ENCODE measurements at regions not wholly inside any gene's neighbourhood (a gene's known extent, or its start where the extent isn't known, plus 50 kb on each side); places are given as distances from the start of the nearest gene placed in this dataset.

GRCh38 chr7:46493196-46493595, 572.1 kb upstream of the IGFBP3 start:
- no peaks in the 10 kb centered on the region for H3K36me3 ChIP-seq (ENCODE audit: insufficient read depth, low read length)
- Mint-ChIP-seq H3K4me1 (no peaks in the 10 kb centered on the region), H3K9me3 (peaks cover 2 to 27% (median 14%) of the 10 kb centered on the region in 8 donors), H3K27ac (no peak overlapping the region), H3K27me3 (peaks cover 0 to 3% of the 10 kb centered on the region in 2 donors), H3K36me3 (no peaks in the 10 kb centered on the region), H3K4me3 (no peak overlapping the region)
- ChIA-PET POLR2A (ENCODE audit: partially characterized antibody) (no interaction called here), CTCF (ENCODE audit: partially characterized antibody) (no interaction called here)
- intact Hi-C loops (cut with micrococcal nuclease), result no loop called here
- no peak for DNase-seq
- no peak overlapping the region for H3K27ac ChIP-seq (ENCODE audit: low read depth, low read length)
- H3K4me3 ChIP-seq (ENCODE audit: low read length in 2 of 2), result no peak overlapping the region
- H3K9me3 ChIP-seq (ENCODE audit: control insufficient read depth in 1 of 2, low read length in 2 of 2), result no peaks in the 10 kb centered on the region
- H3K4me1 ChIP-seq (ENCODE audit: insufficient read depth, low read length), result no peaks in the 10 kb centered on the region
- no peaks in the 10 kb centered on the region for H3K27me3 ChIP-seq (ENCODE audit: insufficient read depth, low read length)

DNA sequence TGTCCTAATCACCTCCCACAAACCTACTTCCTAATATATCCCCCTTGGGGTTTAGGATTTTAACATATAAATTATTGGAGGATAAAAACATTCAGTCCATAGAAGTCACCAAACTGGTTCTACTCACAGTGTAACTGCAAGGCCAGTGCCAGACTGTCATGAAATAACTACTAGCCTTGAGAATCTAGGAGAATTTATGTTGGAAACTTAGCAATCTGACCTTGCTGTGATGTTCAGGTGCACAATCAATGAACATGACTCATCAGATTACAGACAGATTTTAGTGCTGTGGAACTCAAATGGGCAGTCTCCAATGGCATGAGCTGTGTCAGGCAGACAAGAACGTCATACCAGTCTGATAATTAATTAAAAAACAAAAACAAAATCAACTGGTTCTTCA, 571.4 kb upstream of the IGFBP3 start:
- no peak for DNase-seq
- intact Hi-C loops (cut with micrococcal nuclease), result no loop called here
- Histone ChIP-seq H3K9me3 (ENCODE audit: control insufficient read depth in 1 of 2, low read length in 2 of 2) (no peaks in the 10 kb centered on the region), H3K36me3 (ENCODE audit: insufficient read depth, low read length) (no peaks in the 10 kb centered on the region), H3K4me3 (ENCODE audit: low read length in 2 of 2) (no peak overlapping the region), H3K4me1 (ENCODE audit: insufficient read depth, low read length) (no peaks in the 10 kb centered on the region), H3K27me3 (ENCODE audit: insufficient read depth, low read length) (no peaks in the 10 kb centered on the region), H3K27ac (ENCODE audit: low read depth, low read length) (no peak overlapping the region)
- CTCF ChIA-PET (ENCODE audit: partially characterized antibody), result no interaction called here
- Mint-ChIP-seq H3K27me3 (peaks cover 0 to 3% of the 10 kb centered on the region in 2 donors), H3K36me3 (no peaks in the 10 kb centered on the region), H3K9me3 (peaks cover 2 to 25% (median 13%) of the 10 kb centered on the region in 8 donors), H3K4me1 (no peaks in the 10 kb centered on the region), H3K4me3 (no peak overlapping the region), H3K27ac (no peak overlapping the region)
- POLR2A ChIA-PET (ENCODE audit: partially characterized antibody), result no interaction called here

DNA sequence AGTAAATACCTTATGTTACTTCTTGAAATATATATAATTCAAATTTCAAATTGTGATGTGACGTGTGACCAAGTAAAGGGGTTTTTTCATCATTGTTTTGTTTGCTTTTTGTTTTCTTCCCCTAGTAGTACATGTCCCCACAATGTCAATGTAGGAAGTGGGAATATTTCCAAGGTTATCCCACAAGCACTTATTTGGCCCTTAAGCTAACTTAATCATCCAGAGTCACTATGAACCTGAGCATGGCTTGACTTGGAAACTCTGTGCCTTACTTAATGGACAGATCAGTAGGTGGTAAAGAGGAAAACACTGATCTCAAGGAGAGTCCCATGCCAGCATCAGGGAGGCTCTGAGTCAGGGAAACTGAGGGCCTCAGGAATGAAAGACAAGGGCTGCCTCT, 569.3 kb upstream of the IGFBP3 start:
- no peaks in the 10 kb centered on the region for H3K9me3 ChIP-seq (ENCODE audit: control insufficient read depth in 1 of 2, low read length in 2 of 2)
- no peak for DNase-seq
- Mint-ChIP-seq H3K4me3 (no peak overlapping the region), H3K4me1 (no peaks in the 10 kb centered on the region), H3K9me3 (peaks cover 0 to 23% (median 7%) of the 10 kb centered on the region in 8 donors), H3K27me3 (peaks cover 0 to 3% of the 10 kb centered on the region in 2 donors), H3K36me3 (no peaks in the 10 kb centered on the region), H3K27ac (no peak overlapping the region)
- no peak overlapping the region for H3K27ac ChIP-seq (ENCODE audit: low read depth, low read length)
- ChIA-PET POLR2A (ENCODE audit: partially characterized antibody) (no interaction called here), CTCF (ENCODE audit: partially characterized antibody) (no interaction called here)
- no peaks in the 10 kb centered on the region for H3K4me1 ChIP-seq (ENCODE audit: insufficient read depth, low read length)
- no peaks in the 10 kb centered on the region for H3K36me3 ChIP-seq (ENCODE audit: insufficient read depth, low read length)
- no peaks in the 10 kb centered on the region for H3K27me3 ChIP-seq (ENCODE audit: insufficient read depth, low read length)
- intact Hi-C loops (cut with micrococcal nuclease), result no loop called here
- H3K4me3 ChIP-seq (ENCODE audit: low read length in 2 of 2), result no peak overlapping the region

DNA sequence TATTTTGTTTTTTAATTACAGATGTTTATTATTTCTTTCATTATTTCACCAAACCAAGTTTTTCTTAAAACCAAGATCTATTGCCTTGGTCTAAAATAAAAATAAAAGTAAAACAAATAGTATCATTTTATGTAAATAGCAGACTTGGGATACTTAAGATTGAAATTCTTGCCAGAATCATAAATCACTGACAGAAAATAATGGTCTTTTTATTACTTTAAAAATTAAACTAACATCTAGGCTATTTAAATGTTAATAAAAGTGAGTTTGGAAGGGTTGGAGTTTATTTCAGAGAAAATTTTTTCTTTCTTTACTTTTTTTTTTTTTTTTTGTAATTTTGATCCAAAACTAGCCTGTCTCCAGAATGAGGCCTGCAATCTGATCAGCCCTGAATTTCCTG, 568.0 kb upstream of the IGFBP3 start:
- H3K4me3 Mint-ChIP-seq, result no peak overlapping the region
- H3K36me3 ChIP-seq (ENCODE audit: insufficient read depth, low read length), result no peaks in the 10 kb centered on the region
- POLR2A ChIA-PET (ENCODE audit: partially characterized antibody), result no interaction called here
- no peaks in the 10 kb centered on the region for H3K36me3 Mint-ChIP-seq
- intact Hi-C loops (cut with micrococcal nuclease), result no loop called here
- H3K4me3 ChIP-seq (ENCODE audit: low read length in 2 of 2), result no peak overlapping the region
- H3K4me1 ChIP-seq (ENCODE audit: insufficient read depth, low read length), result no peaks in the 10 kb centered on the region
- no peak for DNase-seq
- H3K27ac ChIP-seq (ENCODE audit: low read depth, low read length), result no peak overlapping the region
- peaks cover 0 to 14% (median 7%) of the 10 kb centered on the region in 8 donors for H3K9me3 Mint-ChIP-seq
- H3K9me3 ChIP-seq (ENCODE audit: control insufficient read depth in 1 of 2, low read length in 2 of 2), result no peaks in the 10 kb centered on the region
- H3K27me3 Mint-ChIP-seq, result peaks cover 0 to 3% of the 10 kb centered on the region in 2 donors
- no peaks in the 10 kb centered on the region for H3K4me1 Mint-ChIP-seq
- no peak overlapping the region for H3K27ac Mint-ChIP-seq
- CTCF ChIA-PET (ENCODE audit: partially characterized antibody), result no interaction called here
- no peaks in the 10 kb centered on the region for H3K27me3 ChIP-seq (ENCODE audit: insufficient read depth, low read length)

- Histone ChIP-seq H3K4me1 (ENCODE audit: insufficient read depth, low read length) (no peaks in the 10 kb centered on the region), H3K27me3 (ENCODE audit: insufficient read depth, low read length) (no peaks in the 10 kb centered on the region), H3K4me3 (ENCODE audit: low read length in 2 of 2) (no peak overlapping the region), H3K36me3 (ENCODE audit: insufficient read depth, low read length) (no peaks in the 10 kb centered on the region), H3K9me3 (ENCODE audit: control insufficient read depth in 1 of 2, low read length in 2 of 2) (no peaks in the 10 kb centered on the region), H3K27ac (ENCODE audit: low read depth, low read length) (no peak overlapping the region)
- H3K4me3 Mint-ChIP-seq, result no peak overlapping the region
- H3K27ac Mint-ChIP-seq, result no peak overlapping the region
- intact Hi-C loops (cut with micrococcal nuclease), result no loop called here
- H3K4me1 Mint-ChIP-seq, result no peaks in the 10 kb centered on the region
- POLR2A ChIA-PET (ENCODE audit: partially characterized antibody), result no interaction called here
- DNase-seq, result no peak
- CTCF ChIA-PET (ENCODE audit: partially characterized antibody), result no interaction called here
- peaks cover 0 to 15% (median 8%) of the 10 kb centered on the region in 8 donors for H3K9me3 Mint-ChIP-seq
- H3K36me3 Mint-ChIP-seq, result no peaks in the 10 kb centered on the region
- peaks cover 0 to 3% of the 10 kb centered on the region in 2 donors for H3K27me3 Mint-ChIP-seq
Measured at GRCh38 chr7:46488607-46489006, 567.5 kb upstream of the IGFBP3 start.

DNA sequence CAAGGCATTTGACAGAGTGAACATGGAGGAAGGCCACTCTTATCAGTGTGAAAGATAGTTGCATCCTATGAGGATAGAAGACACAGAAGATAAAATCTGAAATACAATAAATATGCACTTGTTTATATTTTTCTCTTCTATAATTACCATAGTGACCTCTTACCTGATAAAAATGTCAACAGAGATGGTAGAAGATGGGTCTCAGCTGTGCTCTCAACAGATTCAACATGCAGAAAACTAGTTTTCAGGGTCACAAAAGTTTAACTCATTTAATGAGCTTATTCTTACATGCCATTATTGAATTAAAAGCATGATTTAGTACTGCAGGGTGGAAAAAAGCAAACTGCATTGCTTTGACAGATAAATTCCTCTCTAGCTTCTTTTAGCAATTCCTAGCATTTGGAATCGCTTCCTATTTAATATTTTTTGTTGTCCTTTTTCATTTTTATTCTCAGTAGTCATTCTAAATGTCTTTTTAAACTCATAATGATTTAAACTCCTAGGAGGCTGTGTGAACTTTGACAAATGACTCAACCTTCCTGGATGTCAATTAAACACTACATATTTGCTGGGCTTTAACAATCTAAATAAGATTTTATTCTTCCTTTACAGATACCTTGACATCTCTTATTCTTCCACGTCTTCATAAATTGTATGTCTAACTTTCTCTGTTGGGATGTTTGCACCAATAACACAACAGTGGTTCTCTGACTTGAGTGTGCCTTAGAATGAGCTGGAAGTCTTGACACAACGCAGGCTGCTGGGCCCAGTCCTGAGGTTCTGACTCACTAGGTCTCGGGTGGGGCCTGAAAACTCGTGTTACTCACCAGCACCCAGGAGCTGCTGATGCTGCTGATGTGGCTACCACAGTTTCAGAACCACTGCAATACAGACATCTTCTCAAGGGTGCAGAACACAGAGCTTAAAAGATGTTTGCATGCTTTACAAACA, 565.5 kb upstream of the IGFBP3 start:
- Histone ChIP-seq H3K9me3 (ENCODE audit: control insufficient read depth in 1 of 2, low read length in 2 of 2) (no peaks in the 10 kb centered on the region), H3K36me3 (ENCODE audit: insufficient read depth, low read length) (no peaks in the 10 kb centered on the region), H3K4me3 (ENCODE audit: low read length in 2 of 2) (no peak overlapping the region), H3K4me1 (ENCODE audit: insufficient read depth, low read length) (no peaks in the 10 kb centered on the region), H3K27ac (ENCODE audit: low read depth, low read length) (no peak overlapping the region), H3K27me3 (ENCODE audit: insufficient read depth, low read length) (no peaks in the 10 kb centered on the region)
- H3K27ac Mint-ChIP-seq, result no peak overlapping the region
- no peaks in the 10 kb centered on the region for H3K36me3 Mint-ChIP-seq
- no peak overlapping the region for H3K4me3 Mint-ChIP-seq
- POLR2A ChIA-PET (ENCODE audit: partially characterized antibody), result no interaction called here
- no peaks in the 10 kb centered on the region for H3K4me1 Mint-ChIP-seq
- H3K9me3 Mint-ChIP-seq, result peaks cover 0 to 11% (median 6%) of the 10 kb centered on the region in 8 donors
- intact Hi-C loops (cut with micrococcal nuclease), result no loop called here
- H3K27me3 Mint-ChIP-seq, result no peaks in the 10 kb centered on the region
- CTCF ChIA-PET (ENCODE audit: partially characterized antibody), result no interaction called here
- no peak for DNase-seq

- Mint-ChIP-seq H3K27me3 (no peaks in the 10 kb centered on the region), H3K9me3 (peaks cover 0 to 8% (median 5%) of the 10 kb centered on the region in 8 donors), H3K36me3 (no peaks in the 10 kb centered on the region), H3K4me1 (no peaks in the 10 kb centered on the region), H3K27ac (no peak overlapping the region), H3K4me3 (no peak overlapping the region)
- Histone ChIP-seq H3K4me3 (ENCODE audit: low read length in 2 of 2) (no peak overlapping the region), H3K36me3 (ENCODE audit: insufficient read depth, low read length) (no peaks in the 10 kb centered on the region), H3K4me1 (ENCODE audit: insufficient read depth, low read length) (no peaks in the 10 kb centered on the region), H3K9me3 (ENCODE audit: control insufficient read depth in 1 of 2, low read length in 2 of 2) (no peaks in the 10 kb centered on the region), H3K27ac (ENCODE audit: low read depth, low read length) (no peak overlapping the region), H3K27me3 (ENCODE audit: insufficient read depth, low read length) (no peaks in the 10 kb centered on the region)
- CTCF ChIA-PET (ENCODE audit: partially characterized antibody), result no interaction called here
- no peak for DNase-seq
- POLR2A ChIA-PET (ENCODE audit: partially characterized antibody), result no interaction called here
- intact Hi-C loops (cut with micrococcal nuclease), result no loop called here
Measured at GRCh38 chr7:46485481-46486065, 564.5 kb upstream of the IGFBP3 start.
